Fibroblast of skin of scalp (primary cell): ENCODE measurements at regions not wholly inside any gene's neighbourhood (a gene's known extent, or its start where the extent isn't known, plus 50 kb on each side); places are given as distances from the start of the nearest gene placed in this dataset.

Experiments used
- DNase-seq: peaks from one replicate; pipeline ENCODE4 v3.0.0-alpha.2; 2013

DNA sequence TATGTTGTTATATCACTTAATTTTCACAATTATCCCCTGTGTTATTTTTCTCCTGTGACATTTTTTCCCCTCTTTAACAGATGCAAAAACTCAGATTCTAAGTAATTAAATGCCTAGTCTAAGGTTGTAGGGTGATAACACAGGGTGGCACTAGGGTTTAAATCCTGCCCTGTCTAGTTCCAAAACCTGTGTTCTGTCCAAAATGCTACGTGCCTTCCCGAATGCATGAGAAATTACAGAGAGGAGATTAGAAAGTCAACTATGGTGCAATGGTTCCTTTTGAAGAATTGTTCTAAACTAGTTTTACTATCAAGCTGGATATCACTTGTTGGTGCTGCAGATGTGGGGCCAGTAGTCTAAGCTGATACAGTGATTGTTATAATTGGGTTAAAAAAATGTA is 108.0 kb downstream of the DIPK2A start:
- DNase-seq, result no peak

DNA sequence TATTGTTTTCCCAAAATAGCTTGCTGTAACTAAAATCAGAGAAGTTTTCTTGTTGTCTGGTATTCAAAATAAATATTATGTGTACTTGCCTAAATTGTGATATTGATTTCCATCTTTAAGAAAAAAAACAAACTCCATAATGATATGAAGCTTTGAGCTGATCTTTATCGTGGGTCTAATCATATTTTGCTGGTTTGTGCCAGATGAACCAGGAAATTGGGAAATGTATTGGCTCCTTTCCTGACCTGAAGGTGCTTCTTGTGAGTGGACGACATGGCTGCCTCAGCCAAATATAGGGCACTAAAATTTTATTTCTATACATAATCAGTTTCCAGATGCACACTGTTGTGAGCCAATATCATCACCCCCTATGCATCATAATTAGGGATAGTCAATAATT is 113.3 kb downstream of the DIPK2A start:
- DNase-seq, result no peak

DNA sequence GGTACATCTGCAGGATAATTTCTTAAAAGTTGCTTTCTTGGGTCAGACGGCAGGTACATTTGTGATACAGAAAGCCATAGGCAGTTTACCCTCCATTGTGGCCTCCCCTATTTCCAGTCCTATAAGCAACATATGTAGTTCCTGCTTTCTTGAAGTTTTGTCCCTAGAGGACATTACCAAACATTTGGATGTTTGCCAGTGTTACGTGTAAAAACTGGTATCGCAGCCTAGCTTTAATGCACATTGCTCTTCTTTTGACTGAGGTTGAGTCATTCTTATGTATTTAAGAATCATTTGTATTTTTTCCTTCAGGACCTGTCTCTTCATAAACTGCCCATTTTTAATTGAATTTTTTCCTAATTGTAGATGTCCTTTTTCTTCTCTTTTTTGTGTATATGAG is 114.3 kb downstream of the DIPK2A start:
- DNase-seq, result peak; percentile 68

DNA sequence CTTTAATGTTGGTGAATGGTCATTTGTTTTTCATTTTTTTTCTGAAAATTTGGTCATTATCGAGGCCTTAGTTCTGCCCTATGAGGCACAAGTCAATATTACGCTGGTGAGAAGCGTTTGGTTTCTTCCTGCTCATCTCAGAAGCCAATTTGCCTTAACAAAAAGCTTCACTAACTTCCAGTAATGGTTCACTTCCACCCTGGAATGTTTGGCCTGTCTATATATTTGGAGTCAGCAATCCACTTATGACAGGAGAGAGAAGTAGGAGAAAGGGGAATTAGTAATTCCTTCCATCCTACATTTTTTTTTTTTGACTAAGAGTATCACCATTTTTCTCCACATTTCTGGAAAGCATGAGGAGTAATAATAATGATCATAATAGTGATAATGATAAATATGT is 124.4 kb downstream of the DIPK2A start:
- no peak for DNase-seq

DNA sequence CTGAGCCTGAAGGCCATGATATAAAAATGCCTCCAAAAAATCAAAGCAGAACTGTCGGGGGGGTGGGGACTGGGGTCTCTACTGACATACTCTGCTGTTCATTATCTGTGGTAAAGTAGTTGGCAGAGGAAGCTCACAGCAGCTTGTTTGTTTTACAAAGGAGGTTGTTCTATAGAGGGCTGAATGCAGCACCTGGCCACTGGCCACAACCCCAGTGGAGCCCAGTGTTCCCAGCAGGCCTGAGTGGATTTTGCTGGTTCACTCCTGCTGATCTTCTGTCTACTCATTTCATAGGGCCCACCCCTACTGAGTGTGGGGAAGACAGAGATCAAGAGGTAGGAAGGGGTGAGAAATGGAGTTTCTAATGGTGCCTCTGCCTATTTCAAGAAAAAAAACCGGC is 125.5 kb downstream of the DIPK2A start:
- DNase-seq, result no peak

DNA sequence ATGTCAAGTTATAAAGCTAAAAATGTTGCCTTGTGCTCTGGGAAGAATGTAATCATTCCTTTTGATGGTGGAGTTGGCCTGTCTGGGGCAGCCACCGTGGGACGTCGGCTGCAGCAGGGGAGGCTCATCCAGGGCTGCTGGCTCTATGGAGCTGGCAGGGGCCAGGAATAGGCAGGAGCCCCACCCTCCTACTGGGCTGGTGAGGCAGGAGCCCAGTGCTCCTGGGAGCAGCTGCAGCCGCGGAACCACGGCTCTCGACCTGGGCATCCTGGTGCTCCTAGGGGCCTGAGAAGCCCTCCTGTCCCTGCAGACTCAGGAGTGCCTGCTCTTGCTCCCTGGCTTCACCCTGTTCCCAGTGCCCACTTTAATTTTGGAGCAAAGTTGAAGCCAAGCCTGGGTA is 127.1 kb downstream of the DIPK2A start:
- no peak for DNase-seq

DNA sequence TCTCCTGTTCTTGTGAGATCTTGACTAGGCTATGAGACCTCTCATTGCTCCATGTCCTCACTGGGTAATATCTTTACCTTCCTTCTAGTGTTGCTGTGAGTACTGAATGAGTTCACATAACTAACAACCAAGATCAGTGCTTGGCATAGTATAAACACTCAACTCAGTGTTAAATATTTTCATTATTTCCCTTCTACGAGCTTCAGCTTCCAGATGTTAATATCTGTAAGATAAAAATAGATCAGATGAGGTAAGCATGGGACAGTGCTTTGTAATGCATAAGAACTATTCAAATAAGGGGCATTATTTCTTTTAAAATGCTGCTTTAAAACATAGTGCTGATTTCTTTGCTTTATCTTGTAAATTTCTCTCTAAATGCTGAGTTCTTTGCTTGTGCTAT is 130.8 kb downstream of the DIPK2A start:
- DNase-seq, result no peak

DNA sequence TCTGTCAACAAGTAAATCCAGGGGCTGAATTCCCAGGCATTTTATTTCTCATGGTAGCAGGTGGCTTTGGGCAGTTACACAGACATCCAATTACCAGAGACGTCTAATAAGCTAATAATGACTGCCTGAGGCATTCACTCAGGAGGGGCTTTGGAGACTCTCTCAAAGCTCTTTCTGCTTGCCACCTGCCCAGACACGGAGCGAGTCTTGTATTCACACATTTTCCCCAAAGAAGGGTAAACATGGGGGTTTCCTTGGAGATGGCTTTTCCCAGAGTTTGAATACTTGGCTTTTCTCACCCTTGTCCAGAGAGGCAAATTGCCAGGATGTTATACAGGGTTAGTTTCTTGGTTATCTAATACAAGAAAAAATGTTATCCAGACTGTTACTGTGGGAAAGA is 132.6 kb downstream of the DIPK2A start:
- DNase-seq, result no peak

DNA sequence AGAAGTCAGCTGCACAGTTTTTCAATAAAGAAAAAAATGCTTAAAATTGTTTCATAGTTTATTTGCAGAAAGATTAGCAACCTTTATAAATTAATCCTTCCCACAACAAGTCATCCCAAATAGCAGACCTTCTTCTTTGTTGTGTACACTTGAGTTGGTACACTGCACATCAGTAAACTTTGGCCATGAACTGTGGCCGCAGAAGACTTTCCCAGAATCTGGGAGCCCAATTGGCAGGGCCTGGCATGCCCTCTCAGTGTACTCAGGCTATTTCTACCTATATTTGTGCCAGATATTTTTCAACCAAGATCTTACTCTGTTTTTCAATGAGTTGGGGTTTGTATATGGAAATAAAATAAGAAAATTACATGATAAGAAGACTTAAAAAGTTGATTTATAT is 133.1 kb downstream of the DIPK2A start:
- DNase-seq, result no peak

DNA sequence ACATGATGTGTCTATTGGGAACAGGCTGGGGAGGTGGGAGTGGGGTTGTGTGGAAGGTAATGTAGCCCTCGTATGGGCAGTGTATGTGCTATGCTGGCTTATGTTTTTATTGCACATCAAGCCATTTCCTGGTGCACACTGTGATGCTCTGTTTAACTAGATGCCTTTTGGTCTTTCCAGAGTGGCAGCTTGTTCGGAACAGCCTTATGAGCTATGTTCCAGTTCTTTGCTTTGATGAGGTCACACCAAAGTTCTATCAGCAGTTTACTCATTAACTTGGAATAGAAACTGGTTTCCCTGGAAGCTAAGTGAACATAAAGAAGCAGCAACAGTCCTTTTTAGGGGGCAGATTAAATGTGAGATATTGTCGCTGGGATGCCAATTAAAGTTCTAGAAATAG is 133.9 kb downstream of the DIPK2A start:
- no peak for DNase-seq

DNA sequence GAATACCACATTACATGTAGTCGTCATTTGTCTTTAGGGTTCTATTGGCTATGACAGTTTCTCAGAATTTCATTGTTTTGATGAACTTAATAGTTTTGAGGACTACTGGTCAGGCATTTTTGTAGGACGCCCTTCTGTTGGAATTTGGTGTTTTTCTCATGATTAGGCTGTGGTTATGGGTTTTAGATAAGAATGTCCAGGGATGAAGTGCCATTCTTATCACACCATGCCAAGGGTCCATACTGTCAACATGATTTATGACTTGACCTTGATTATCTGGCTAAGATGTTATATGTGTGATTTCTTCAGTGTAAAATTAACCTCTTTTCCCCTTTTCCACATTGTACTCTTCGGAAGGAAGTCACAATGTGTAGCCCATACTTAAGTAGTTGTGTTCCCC is 135.3 kb downstream of the DIPK2A start:
- no peak for DNase-seq

DNA sequence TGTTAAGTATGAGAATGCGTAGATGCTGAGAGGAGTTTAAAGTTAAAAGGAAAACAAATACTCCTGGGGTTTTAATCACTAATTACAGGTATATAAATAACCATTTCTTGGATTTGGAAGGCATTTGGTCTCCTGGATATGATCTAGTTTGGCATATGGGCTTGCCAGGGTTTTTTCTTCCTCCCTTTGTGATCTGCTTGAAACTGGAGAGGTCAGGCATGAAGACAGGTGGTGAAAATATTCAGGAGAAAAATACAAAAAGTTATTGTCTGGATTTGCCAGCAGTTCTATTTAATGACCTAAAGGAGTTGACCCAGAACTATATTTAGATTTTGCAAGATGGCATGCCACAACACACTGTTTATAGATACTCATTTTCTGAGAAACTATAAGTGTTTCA is 136.3 kb downstream of the DIPK2A start:
- no peak for DNase-seq

DNA sequence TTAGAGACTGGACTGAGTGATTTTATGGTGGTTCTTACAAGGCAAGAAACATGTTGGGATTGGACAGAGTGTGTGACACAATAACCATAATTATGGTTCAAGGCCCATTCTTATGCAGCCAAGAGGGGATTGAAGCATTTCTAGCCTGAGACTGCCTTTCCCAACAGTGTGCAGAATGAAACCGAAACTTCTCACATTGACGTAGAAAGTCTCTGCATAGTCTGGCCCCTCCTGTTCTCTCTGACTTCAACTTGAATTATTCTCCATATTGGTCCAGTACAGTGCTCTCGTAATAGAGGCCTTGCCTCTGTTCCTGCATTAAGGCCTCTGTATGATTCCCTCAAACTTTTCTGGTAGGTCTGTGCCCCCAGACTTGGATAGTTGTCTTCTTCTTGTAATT is 138.3 kb downstream of the DIPK2A start:
- no peak for DNase-seq

DNA sequence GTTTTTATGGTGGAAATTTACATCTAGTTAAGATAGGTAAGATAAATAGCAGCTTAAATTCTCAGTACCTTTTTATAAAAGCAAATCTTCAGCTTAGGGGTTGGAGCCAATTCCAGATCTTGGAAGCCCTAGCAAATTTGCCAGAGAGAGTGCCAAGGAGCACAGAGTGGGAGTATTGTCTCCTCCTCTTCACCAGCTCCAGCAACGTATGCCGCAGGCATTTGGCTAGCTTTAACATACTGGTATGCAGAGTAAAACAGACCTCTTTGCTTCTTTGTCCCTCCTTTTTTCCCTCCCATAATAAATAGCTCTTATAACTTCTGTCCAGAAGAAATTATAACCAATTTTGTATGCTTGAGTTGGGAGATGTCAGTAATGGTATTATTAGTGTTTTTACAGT is 140.4 kb downstream of the DIPK2A start:
- DNase-seq, result no peak

DNA sequence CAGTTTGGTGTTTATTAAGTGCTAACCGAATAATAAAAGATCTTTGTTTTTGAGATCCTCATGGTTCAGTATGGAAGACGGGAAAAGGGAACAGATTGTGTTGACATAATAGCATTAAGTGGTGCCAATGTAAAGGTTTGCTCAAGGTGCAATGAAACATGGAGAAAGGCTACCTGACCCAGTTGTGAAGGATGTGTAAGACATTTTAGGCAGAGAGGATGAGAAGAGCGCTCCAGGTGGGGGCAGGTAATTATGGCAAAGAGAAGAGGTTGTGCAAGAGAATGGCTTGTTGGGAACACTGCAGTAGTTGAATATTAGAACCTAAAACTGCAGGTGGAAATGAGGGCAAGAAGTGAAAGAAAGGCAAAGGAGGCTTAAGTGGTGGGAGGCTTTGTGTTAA is 140.8 kb downstream of the DIPK2A start:
- no peak for DNase-seq

DNA sequence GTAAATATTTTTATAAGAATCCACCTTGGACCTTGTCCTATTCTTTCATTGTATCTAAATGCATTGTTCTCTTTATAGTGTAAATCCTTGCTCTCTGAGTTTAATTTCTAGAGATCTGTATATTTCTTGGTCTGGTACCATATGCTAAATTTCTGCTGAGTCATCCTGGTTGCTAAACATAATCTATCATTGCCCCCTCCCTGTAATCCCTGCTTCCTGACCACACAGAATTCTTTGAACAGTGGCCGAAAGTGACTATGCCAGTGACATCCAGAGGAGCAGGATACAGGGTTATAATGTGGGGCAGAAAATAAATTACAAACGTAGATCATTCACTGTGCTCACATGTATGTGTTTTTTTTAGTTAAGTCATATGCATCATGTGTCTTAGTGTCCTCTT is 143.1 kb downstream of the DIPK2A start:
- DNase-seq, result peak; percentile 34

DNA sequence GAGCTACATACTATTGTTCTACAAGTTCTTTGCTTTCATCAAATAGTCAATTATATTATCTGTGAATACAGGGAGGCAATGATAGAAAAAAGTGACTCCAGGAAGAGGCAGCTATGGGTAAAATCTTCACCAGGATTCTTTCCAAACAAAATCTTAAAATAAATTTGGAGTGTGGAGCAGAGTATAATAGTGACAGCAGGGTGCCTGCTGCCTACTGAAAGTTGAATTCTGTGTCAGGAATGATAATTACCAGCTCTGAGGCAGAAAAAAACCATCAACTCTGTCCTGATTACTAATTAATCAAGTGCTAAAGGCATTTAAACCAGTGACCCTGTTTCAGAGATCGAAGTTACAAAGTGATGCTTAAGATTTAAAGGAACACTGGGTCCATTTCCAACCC is 148.0 kb downstream of the DIPK2A start:
- no peak for DNase-seq

DNA sequence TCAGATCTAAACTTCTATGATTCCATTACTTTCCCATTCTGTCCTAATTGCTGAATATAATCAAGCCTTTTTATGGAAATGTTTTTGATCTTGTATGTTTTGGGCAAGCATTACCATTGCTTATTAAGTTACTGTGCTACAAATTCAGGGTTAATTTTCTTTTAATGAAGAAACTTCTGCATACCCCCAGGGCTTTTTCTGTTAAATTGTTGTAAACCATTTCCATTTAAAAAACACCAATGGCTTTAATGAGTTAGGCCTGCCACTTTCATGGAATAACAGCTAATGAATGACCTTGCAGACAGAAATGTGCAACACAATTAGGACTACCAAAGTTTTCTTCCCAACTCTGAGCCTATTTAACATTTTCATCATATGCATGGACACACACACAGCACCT is 150.0 kb downstream of the DIPK2A start:
- DNase-seq, result no peak

DNA sequence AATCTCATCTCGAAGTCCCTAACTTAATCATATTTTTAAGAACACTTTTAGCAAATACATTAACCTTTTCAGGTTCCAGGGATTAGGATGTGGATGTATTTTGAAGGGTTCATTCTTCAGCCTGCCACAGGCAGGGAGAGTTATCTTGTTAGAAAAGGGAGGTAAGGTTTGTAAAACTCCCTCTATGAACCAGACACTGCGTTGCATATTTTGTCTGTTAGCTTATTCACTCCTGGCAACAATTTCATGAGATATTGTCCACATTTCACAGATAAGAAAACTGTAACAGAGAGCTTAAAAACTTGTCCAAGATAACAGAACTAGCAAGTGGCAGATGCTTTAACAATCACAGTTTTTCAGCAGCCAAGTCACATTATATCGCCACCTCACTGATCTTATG is 155.4 kb downstream of the DIPK2A start:
- DNase-seq, result no peak

DNA sequence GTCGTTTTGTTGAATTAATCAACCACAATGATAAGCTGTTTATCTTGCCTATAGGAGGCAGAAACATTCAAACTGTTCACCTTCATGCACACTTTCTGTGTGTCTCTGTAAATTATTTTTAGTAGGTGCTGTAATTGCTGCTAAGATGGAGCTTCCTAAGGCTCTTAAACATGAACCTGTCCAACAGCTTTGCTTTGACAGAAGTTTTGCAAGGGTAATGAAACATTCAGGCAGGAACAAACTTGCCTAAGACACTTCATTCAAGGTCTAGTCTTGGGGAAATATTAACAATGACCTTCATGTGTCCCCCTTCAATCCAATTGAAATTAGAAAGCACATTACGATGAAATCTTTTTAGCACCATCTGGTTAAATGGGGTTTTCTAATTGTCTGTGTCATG is 156.1 kb downstream of the DIPK2A start:
- DNase-seq, result no peak

DNA sequence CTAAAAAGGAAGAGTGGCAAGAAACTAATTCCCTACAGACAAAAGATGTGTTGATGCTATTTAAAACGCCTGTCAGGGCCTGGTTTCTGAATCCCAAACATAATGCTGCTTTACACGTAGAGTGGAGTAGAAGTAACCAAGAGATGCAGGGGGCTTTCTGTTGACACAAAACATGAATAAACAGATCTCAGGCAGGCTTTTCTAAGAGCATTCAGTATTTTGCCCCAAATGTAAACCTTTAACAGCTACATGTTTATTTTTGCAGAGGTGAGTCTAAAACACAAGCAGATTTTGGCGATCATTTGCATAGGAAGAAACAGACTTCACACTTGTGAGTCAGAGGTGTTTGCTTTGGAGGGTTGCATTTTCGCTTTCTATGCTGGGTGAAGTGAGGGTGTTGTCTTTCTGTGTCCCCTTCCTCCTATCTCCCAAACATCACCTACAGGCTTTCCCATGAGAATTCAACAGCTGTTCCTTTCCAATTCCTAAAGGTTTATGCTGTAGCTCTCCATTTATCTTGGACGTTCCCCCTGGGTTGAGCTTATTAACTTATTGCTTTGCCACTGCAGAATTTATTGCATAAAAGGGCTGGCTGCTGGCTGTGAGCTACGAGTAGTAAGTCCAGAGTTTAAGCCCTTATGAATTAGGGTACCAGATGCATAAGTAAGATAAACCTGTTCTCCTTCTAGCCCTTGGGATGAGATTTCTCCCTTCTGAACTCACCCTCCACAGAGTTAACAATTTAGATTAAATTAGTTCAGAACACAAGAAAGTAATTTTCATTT is 156.7 kb downstream of the DIPK2A start:
- DNase-seq, result no peak

DNA sequence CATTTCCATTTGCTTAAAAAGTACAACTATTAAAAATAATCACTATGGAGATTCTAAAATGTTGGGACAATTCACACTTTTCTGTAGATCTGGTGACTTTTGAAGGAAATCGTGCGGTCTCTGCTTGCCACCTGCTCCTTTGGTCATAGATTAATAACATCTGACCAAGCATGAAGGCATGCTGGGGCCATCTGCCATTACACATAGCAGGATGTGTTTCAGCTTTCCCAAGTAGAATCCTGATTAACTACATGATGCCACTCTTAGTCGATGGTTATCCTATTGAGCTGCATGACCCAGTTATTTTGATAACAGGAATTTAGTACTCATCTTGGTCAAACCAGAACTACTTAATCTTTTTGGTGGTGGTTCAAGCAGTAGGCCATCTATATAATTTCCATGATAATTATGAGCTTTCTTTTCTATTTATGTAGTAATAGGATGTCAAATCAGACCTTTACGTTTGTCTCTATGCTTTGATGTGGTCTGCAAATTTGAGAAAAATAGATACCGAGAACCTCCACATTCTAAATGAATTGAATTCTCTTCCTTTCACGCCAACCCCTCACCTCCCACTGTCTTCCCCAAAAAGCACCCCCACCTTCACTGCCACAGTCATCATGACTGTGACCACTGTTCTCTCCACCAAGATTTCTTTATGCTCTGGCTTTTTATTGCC is 158.1 kb downstream of the DIPK2A start:
- no peak for DNase-seq

DNA sequence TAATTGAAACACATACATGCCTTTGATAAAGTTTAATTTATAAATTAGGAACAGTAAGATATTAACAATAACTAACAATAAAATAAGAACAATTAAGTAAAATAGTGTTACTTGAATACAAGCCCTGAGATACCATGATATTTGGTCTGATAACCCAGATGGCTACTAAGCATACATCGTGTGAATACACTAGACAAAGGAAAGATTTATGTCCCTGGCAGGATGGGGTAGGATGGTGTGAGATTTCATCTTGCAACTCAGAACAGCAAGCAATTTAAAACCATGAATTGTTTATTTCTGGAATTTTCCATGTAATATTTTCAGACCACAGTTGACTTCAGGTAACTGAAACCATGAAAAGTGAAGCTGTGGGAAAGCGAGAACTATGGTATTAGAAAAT is 169.5 kb downstream of the DIPK2A start:
- DNase-seq, result no peak

DNA sequence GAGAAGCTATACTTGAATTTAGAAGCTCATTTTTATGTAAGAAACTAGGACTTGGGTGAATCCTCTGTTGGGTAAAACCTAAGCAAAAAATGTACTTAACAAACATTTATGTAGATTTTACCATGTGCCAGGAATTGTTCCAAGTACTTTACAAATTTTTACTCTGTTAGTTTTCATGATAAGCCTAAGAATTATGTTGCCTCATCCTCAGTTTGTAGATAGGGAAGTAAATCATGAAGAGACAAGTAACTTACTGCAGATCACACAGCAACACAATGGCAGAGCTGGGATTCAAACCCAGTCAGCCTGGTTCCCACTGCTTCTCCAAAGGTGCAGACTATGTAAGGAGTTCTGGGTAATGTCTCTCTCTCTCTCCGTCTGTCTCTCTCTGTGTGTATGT is 169.9 kb downstream of the DIPK2A start:
- no peak for DNase-seq
